Activated T-cell treated with anti-CD3 and anti-CD28 coated beads, Interleukin-2, amount 50 U/mL, for 4 hours (primary cell): ENCODE measurements at regions not wholly inside any gene's neighbourhood (a gene's known extent, or its start where the extent isn't known, plus 50 kb on each side); places are given as distances from the start of the nearest gene placed in this dataset.
A peak's percentile ranks its signal among the peaks of the same experiment; 100 is the strongest.

ENCODE experiments used
- ATAC-seq, 2 donors: fragments of 200-7000 bp; cut with Tn5 transposase; one replicate each; pipeline ENCODE4 v1.10.0; 2021
- DNase-seq: peaks from one replicate; pipeline ENCODE4 v3.0.0-alpha.2; 2020
- H3K27me3 Mint-ChIP-seq: one replicate; pipeline ENCODE4 v1.8.0; 2021; ENCODE audit warnings: low read depth, mixed read lengths
- H3K36me3 Mint-ChIP-seq: one replicate; pipeline ENCODE4 v1.8.0; 2022; ENCODE audit warnings: mixed read lengths; ENCODE audit not compliant: insufficient read depth
- H3K4me1 Mint-ChIP-seq: one replicate; pipeline ENCODE4 v1.8.0; 2021; ENCODE audit warnings: low read depth, mixed read lengths
- H3K4me3 Mint-ChIP-seq: one replicate; pipeline ENCODE4 v1.8.0; 2021; ENCODE audit warnings: mild to moderate bottlenecking, moderate library complexity, mixed read lengths
- H3K9me3 Mint-ChIP-seq: one replicate; pipeline ENCODE4 v1.8.0; 2021; ENCODE audit warnings: mixed read lengths

GRCh38 chr1:187275346-187275745 lies 446.6 kb downstream of the PLA2G4A start:
- no peaks in the 10 kb centered on the region for H3K9me3 Mint-ChIP-seq
- H3K27me3 Mint-ChIP-seq = no peaks in the 10 kb centered on the region
- peaks cover 2% of the 10 kb centered on the region for H3K4me1 Mint-ChIP-seq
- H3K36me3 Mint-ChIP-seq = no peaks in the 10 kb centered on the region
- ATAC-seq (no peak), DNase-seq (no peak)
- no peak overlapping the region for H3K4me3 Mint-ChIP-seq

DNA sequence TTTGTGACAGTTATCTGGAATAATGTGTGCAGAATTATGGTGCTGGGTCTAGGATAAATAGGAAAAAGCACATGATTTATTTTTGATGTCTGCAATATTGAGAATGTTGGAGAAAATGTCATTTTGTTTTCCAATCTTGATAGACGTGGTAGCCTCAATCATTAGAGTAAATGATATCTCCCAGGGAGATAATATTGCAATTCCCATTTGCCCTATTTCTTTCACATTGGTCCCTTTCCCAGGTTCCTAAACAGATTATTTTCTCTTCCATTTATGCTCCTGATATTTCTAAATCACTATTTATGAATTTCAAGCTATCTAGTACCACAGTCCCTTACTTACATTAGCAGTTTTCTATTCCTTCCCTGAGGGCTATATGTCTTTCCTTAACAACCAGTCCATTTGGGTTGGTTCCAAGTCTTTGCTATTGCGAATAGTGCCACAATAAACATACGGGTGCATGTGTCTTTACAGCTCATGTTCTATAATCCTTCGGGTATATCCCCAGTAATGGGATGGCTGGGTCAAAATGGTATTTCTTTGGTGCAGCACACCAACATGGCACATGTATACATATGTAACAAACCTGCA lies 447.3 kb downstream of the PLA2G4A start:
- no peaks in the 10 kb centered on the region for H3K27me3 Mint-ChIP-seq
- DNase-seq (no peak), ATAC-seq (no peak)
- H3K36me3 Mint-ChIP-seq = no peaks in the 10 kb centered on the region
- H3K4me3 Mint-ChIP-seq = no peak overlapping the region
- H3K4me1 Mint-ChIP-seq = peaks cover 2% of the 10 kb centered on the region
- H3K9me3 Mint-ChIP-seq = no peaks in the 10 kb centered on the region

- H3K4me1 Mint-ChIP-seq = peaks cover 2% of the 10 kb centered on the region
- ATAC-seq = no peak
- DNase-seq = no peak
- no peak overlapping the region for H3K4me3 Mint-ChIP-seq
- H3K36me3 Mint-ChIP-seq = no peaks in the 10 kb centered on the region
- H3K9me3 Mint-ChIP-seq = no peaks in the 10 kb centered on the region
- H3K27me3 Mint-ChIP-seq = no peaks in the 10 kb centered on the region
Measured at GRCh38 chr1:187276677-187277076, 447.9 kb downstream of the PLA2G4A start.

DNA sequence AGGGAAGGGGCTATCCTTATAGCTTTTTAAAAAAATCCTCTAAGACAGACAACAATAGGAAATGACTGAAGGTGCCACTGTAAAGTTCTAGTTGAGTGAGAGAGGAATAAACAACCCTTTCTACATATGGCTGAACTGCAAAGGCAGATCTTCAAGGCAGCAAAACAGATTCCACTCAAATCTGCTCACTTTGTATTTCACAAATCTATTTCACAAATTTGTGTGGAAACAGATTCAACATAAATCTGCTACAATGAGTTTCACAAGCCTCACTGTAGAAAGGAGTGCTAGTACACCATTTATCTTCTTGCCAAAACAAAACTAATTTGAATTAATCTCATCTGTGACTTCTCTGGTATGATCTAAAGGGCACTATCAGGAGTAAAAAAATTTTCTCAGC lies 451.3 kb downstream of the PLA2G4A start:
- H3K36me3 Mint-ChIP-seq = no peaks in the 10 kb centered on the region

GRCh38 chr1:187281085-187281484 lies 452.3 kb downstream of the PLA2G4A start:
- no peak for ATAC-seq
- Mint-ChIP-seq H3K4me1 (no peaks in the 10 kb centered on the region), H3K36me3 (no peaks in the 10 kb centered on the region), H3K4me3 (no peak overlapping the region), H3K27me3 (no peaks in the 10 kb centered on the region), H3K9me3 (peaks cover 4% of the 10 kb centered on the region)
- no peak for DNase-seq

More for the DNA sequence above, 451.3 kb downstream of the PLA2G4A start:
- H3K27me3 Mint-ChIP-seq = no peaks in the 10 kb centered on the region
- H3K4me3 Mint-ChIP-seq = no peak overlapping the region
- ATAC-seq (no peak), DNase-seq (no peak)
- peaks cover under 1% of the 10 kb centered on the region for H3K4me1 Mint-ChIP-seq
- H3K9me3 Mint-ChIP-seq = no peaks in the 10 kb centered on the region

DNA sequence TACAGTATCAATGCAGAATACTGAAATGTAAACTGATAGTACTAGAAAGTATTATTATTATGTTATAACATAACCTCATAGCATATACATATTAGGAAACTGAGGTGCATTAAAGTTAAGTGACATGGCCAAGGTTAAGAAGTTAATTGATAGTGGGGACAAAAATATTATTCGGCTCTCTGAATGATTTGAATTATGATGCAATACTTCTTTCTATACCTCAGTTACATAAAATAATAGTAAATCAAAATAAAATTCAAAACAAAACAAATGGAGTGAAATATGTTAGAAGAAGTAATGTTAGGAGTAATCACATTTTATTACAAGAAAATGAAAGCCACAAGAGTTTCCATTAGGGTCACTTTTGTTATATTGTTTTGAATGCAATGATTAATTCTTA lies 455.2 kb downstream of the PLA2G4A start:
- Mint-ChIP-seq H3K27me3 (no peaks in the 10 kb centered on the region), H3K4me1 (no peaks in the 10 kb centered on the region), H3K4me3 (no peak overlapping the region), H3K9me3 (peaks cover 12% of the 10 kb centered on the region), H3K36me3 (no peaks in the 10 kb centered on the region)
- ATAC-seq (no peak), DNase-seq (no peak)

GRCh38 chr1:187294421-187295201 lies 465.9 kb downstream of the PLA2G4A start:
- no peak overlapping the region for H3K4me3 Mint-ChIP-seq
- DNase-seq = no peak
- no peaks in the 10 kb centered on the region for H3K36me3 Mint-ChIP-seq
- H3K4me1 Mint-ChIP-seq = no peaks in the 10 kb centered on the region
- H3K9me3 Mint-ChIP-seq = no peaks in the 10 kb centered on the region
- ATAC-seq = no peak
- no peaks in the 10 kb centered on the region for H3K27me3 Mint-ChIP-seq

DNA sequence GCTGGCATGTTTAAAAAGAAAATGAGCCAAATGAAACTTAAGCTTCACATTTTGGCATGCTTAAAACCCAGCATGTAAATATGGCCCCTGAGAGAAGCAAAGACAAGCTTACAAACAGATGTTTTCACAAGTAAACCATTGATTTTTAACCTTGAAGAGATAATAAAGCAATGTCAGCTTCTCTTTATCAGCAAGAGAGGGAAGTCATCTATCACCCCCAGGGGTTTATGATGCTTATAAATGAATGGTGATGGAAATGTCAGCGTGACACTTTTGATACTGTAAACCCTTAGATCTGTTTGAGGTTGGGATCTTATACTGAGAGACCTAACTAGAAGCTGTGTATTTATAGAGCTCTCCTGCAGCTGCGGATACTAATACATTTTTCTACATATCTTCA lies 471.3 kb downstream of the PLA2G4A start:
- ATAC-seq = no peak
- no peaks in the 10 kb centered on the region for H3K36me3 Mint-ChIP-seq
- no peak overlapping the region for H3K4me3 Mint-ChIP-seq
- no peak for DNase-seq
- H3K9me3 Mint-ChIP-seq = no peaks in the 10 kb centered on the region
- no peaks in the 10 kb centered on the region for H3K4me1 Mint-ChIP-seq
- H3K27me3 Mint-ChIP-seq = no peaks in the 10 kb centered on the region

DNA sequence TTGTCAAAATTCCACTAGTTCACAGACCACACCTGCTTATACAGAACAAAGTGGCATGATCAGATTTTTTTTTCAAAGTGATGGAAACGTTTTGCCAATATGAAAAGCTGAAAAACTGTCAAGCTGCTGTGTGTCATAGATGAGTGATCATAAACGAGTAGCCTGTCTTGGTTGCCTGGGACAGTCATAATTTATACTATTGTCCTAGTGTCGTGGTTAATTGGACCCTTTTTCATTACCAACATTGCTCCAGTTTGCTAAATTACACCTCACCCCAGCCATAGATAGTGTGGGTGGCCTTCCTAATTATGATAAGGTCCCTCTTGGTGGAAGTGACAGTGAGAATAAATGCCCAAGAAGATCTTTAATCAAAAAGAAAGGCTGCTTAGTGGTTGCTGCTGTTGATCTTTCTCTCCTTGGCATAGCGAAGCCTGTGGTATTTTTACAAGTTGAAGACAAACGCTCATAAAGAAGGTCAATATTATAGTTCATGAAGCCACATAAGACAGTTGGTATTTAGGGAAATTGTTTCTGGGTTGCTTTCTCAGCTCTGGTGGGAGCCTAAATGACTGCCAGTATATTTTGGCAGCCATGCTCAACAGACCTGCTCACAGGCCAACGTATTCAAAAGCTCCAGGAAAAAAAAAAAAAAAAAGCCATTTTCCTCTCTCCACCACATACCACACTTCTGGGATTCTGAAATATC lies 478.1 kb downstream of the PLA2G4A start:
- Mint-ChIP-seq H3K4me3 (no peak overlapping the region), H3K36me3 (no peaks in the 10 kb centered on the region), H3K27me3 (no peaks in the 10 kb centered on the region), H3K9me3 (peaks cover 6% of the 10 kb centered on the region), H3K4me1 (no peaks in the 10 kb centered on the region)
- no peak for DNase-seq
- no peak for ATAC-seq

DNA sequence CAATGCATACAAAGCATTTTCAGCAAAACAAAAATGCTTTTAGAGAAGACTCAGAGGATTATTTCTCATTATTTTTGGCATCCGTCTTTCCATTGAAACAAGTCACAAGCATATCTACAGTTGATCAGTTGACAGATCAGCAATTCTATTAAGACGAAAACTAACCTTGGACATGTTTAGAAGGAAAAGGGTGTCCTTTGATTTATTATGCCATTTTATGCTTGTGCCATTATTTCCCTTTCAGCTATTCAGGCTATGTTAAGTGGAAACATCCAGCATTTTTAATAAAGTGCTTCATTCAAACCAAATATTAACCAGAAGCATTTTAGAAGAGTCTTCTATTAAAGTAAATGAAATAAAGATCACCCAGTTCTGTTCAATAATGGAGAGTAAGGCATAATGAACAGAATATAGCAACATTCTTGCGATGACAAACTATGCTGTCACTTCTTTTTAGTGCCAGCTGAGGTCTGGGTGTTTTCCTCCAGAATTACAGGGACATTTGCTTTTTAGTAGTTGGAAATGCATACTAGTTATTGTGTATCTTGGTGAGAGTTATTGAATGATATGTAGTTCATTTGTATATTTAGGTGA lies 481.4 kb downstream of the PLA2G4A start:
- no peaks in the 10 kb centered on the region for H3K27me3 Mint-ChIP-seq
- DNase-seq (no peak), ATAC-seq (no peak)
- no peak overlapping the region for H3K4me3 Mint-ChIP-seq
- H3K4me1 Mint-ChIP-seq = no peaks in the 10 kb centered on the region
- peaks cover 6% of the 10 kb centered on the region for H3K9me3 Mint-ChIP-seq
- no peaks in the 10 kb centered on the region for H3K36me3 Mint-ChIP-seq

DNA sequence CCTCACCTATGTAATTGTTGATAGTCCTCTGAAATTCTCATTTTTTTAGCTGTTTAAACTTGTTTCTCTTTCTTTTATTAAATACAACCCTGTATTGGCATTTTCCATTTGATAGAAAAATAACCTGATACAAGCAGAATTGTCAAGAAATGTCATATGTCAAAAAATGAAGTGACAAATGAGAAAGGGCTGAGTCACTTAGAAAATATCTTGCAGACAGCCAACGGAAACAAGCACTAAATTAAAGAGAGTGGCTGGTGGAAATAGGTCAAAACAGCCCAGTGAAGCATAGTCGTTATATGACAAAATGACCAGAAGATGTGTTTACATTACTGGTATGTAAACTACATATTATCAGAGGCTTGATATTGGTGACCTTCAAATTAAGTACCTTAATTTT lies 484.4 kb downstream of the PLA2G4A start:
- H3K4me1 Mint-ChIP-seq = no peaks in the 10 kb centered on the region
- peaks cover 6% of the 10 kb centered on the region for H3K9me3 Mint-ChIP-seq
- ATAC-seq = no peak
- H3K36me3 Mint-ChIP-seq = no peaks in the 10 kb centered on the region
- no peak overlapping the region for H3K4me3 Mint-ChIP-seq
- DNase-seq = no peak
- no peaks in the 10 kb centered on the region for H3K27me3 Mint-ChIP-seq

GRCh38 chr1:187326557-187326956 lies 497.8 kb downstream of the PLA2G4A start:
- no peaks in the 10 kb centered on the region for H3K27me3 Mint-ChIP-seq
- no peak for ATAC-seq
- H3K9me3 Mint-ChIP-seq = no peaks in the 10 kb centered on the region
- no peaks in the 10 kb centered on the region for H3K4me1 Mint-ChIP-seq
- H3K36me3 Mint-ChIP-seq = no peaks in the 10 kb centered on the region
- H3K4me3 Mint-ChIP-seq = no peak overlapping the region
- DNase-seq = no peak

DNA sequence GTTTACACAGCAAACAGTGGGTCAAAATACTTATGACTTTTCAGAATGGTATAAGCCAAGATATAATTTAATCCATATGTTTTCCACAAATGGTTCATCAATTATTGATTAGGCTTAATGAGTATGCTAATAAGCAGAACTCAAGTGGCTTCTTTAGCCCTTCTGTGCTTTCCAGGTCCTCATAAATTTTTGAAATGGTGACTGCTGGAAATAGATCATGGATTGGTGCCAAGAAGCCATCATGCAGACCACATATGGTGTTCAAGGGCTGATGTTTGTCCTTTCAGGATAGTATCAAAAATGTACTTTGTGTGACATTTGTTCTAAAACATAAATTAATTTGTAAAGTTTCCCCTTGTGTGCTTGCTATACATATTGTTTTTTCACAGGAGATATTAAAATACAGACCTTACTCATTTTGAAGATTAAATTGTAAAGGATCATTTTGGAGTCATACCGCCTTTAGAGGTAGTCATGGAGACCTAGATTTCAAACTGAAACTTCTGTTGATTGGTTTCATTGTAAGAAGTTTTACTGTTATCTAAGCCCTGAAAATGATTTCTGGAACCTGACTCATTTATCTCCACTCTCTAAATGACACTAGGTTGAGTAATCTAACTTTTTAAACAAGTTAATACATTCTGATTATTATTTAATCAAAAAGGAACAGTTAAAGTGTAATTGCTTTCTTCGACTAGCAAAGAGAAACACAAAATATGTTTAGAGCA lies 507.9 kb downstream of the PLA2G4A start:
- ATAC-seq (peak; percentile 23 to 63), DNase-seq (no peak)
- Mint-ChIP-seq H3K4me1 (no peaks in the 10 kb centered on the region), H3K9me3 (peaks cover 10% of the 10 kb centered on the region), H3K27me3 (no peaks in the 10 kb centered on the region), H3K4me3 (no peak overlapping the region), H3K36me3 (no peaks in the 10 kb centered on the region)

DNA sequence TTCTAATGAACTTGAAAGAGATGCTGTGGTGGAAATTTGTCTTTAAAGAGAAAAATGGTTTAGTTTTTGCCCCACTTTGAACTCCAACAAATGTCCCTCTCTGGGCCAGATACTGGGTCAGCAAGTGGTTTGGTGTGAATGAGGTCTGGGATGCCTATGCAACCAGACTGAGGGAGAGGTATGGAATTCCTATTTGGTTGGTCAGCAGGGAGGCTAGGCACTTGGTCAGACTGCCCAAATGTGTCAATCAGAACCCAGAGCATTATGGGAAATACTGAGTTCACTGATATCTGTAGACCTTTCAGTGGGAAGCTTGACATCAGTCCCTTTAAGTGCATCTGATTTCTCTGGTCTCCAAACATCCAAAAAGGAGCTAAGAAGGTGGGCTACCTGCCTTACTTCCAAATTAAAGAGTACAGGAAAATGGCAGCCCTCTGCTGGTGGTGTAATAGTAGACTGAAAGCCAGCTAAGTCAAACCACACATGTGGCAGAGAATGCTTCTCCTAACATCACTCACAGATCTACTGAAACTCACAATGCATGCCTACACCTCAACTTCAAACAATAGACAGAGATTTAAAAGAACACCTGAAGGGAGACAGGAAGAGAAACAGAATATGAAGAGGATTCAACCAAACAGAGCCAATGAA lies 510.1 kb downstream of the PLA2G4A start:
- Mint-ChIP-seq H3K36me3 (no peaks in the 10 kb centered on the region), H3K27me3 (no peaks in the 10 kb centered on the region), H3K9me3 (peaks cover 10% of the 10 kb centered on the region), H3K4me1 (no peaks in the 10 kb centered on the region), H3K4me3 (no peak overlapping the region)
- ATAC-seq = no peak
- no peak for DNase-seq
